ENCODE measurements at regions not wholly inside any gene's neighbourhood (a gene's known extent, or its start where the extent isn't known, plus 50 kb on each side); places are given as distances from the start of the nearest gene placed in this dataset.

GRCh38 chr11:11740073-11740702 is 101.6 kb upstream of the USP47 start:
- H3K9me3 Mint-ChIP-seq: no peaks in the 10 kb centered on the region
- no peak overlapping the region for H3K4me3 Mint-ChIP-seq
- no peak for TF ChIP-seq CTCF (conservative IDR thresholded peaks at IDR 0.05)
- H3K27ac Mint-ChIP-seq: no peak overlapping the region
- H3K36me3 Mint-ChIP-seq: no peaks in the 10 kb centered on the region
- peaks cover 18% of the 10 kb centered on the region for H3K27me3 Mint-ChIP-seq
- no peak for DNase-seq (ENCODE audit: extremely low spot score, unreplicated experiment)
- H3K4me1 Mint-ChIP-seq (ENCODE audit: unreplicated experiment): peaks cover 11% of the 10 kb centered on the region

- no peak for DNase-seq (ENCODE audit: extremely low spot score, unreplicated experiment)
- H3K27me3 Mint-ChIP-seq: peaks cover 23% of the 10 kb centered on the region
- TF ChIP-seq CTCF (conservative IDR thresholded peaks at IDR 0.05): no peak
- no peak overlapping the region for H3K4me3 Mint-ChIP-seq
- no peak overlapping the region for H3K27ac Mint-ChIP-seq
- H3K4me1 Mint-ChIP-seq (ENCODE audit: unreplicated experiment): peaks cover 12% of the 10 kb centered on the region
- H3K9me3 Mint-ChIP-seq: no peaks in the 10 kb centered on the region
- no peaks in the 10 kb centered on the region for H3K36me3 Mint-ChIP-seq
Measured at GRCh38 chr11:11738370-11738769, 103.4 kb upstream of the USP47 start.

- Mint-ChIP-seq H3K36me3 (no peaks in the 10 kb centered on the region), H3K9me3 (no peaks in the 10 kb centered on the region), H3K27me3 (peaks cover 22% of the 10 kb centered on the region), H3K4me3 (no peak overlapping the region), H3K4me1 (ENCODE audit: unreplicated experiment) (peaks cover 25% of the 10 kb centered on the region), H3K27ac (no peak overlapping the region)
- no peak for DNase-seq (ENCODE audit: extremely low spot score, unreplicated experiment)
- TF ChIP-seq CTCF (conservative IDR thresholded peaks at IDR 0.05): no peak
Measured at GRCh38 chr11:11735586-11735985, 106.2 kb upstream of the USP47 start.

GRCh38 chr11:11733246-11733747 is 108.5 kb upstream of the USP47 start:
- peaks cover 27% of the 10 kb centered on the region for H3K27me3 Mint-ChIP-seq

GRCh38 chr11:11732116-11732515 is 109.7 kb upstream of the USP47 start:
- no peak for TF ChIP-seq CTCF (conservative IDR thresholded peaks at IDR 0.05)
- Mint-ChIP-seq H3K36me3 (no peaks in the 10 kb centered on the region), H3K27ac (no peak overlapping the region), H3K4me3 (no peak overlapping the region), H3K9me3 (peaks cover 7% of the 10 kb centered on the region), H3K27me3 (peaks cover 32% of the 10 kb centered on the region), H3K4me1 (ENCODE audit: unreplicated experiment) (peaks cover 22% of the 10 kb centered on the region)
- DNase-seq (ENCODE audit: extremely low spot score, unreplicated experiment): no peak

More at GRCh38 chr11:11733246-11733747, 108.5 kb upstream of the USP47 start:
- Mint-ChIP-seq H3K27ac (no peak overlapping the region), H3K4me1 (ENCODE audit: unreplicated experiment) (peaks cover 22% of the 10 kb centered on the region), H3K36me3 (no peaks in the 10 kb centered on the region), H3K4me3 (no peak overlapping the region), H3K9me3 (peaks cover 4% of the 10 kb centered on the region)
- no peak for TF ChIP-seq CTCF (conservative IDR thresholded peaks at IDR 0.05)
- DNase-seq (ENCODE audit: extremely low spot score, unreplicated experiment): no peak

All from type B pancreatic cell (in vitro differentiated cells).